ENCODE measurements at regions not wholly inside any gene's neighbourhood (a gene's known extent, or its start where the extent isn't known, plus 50 kb on each side); places are given as distances from the start of the nearest gene placed in this dataset.
"Not testable (repeated sequence)": the region's sequence is repeated elsewhere in the genome, so short reads cannot be mapped to it uniquely, and the experiment has no call there.

DNA sequence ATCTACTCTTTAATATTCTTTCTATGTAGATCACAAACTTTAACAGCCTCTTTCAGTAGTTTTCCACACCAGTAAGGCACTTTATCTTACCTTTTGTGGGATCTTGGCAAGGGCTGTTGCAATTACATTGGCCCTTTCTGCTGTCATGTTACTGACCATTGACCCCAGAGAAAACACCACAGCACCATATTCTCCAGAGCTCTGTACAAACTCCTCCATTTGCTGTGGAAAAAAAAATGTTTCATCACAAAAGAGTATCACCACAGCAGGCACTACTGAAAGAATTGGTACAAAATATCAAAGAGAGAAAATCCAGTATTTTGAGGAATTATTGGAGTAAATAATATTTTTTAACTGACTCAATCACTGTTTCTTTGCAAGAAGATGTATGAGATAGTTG is 62.3 kb upstream of the UGT2A3 start:
- not testable (repeated sequence) for H3K4me3 ChIP-seq (ENCODE audit: low read depth, low read length)

DNA sequence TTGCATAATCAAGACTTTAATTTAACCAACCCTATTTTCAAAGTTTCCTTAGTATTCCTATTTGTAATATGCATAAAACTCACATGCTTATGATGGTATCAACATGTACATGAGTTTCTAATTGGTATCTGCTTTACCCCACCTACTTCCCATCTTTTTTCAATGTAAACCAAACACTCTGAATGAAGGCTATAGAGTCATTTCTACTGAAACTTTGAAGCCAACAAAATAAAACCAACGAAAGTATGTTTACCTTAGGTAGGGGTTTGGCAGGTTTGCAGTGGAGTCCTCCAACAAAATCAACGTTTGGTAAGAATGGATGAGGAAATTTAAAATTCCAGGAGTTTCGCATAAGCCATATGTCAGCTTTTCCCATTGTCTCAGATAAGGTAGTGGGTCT is 66.4 kb upstream of the UGT2A3 start:
- H3K4me3 ChIP-seq (ENCODE audit: low read depth, low read length): not testable (repeated sequence)

DNA sequence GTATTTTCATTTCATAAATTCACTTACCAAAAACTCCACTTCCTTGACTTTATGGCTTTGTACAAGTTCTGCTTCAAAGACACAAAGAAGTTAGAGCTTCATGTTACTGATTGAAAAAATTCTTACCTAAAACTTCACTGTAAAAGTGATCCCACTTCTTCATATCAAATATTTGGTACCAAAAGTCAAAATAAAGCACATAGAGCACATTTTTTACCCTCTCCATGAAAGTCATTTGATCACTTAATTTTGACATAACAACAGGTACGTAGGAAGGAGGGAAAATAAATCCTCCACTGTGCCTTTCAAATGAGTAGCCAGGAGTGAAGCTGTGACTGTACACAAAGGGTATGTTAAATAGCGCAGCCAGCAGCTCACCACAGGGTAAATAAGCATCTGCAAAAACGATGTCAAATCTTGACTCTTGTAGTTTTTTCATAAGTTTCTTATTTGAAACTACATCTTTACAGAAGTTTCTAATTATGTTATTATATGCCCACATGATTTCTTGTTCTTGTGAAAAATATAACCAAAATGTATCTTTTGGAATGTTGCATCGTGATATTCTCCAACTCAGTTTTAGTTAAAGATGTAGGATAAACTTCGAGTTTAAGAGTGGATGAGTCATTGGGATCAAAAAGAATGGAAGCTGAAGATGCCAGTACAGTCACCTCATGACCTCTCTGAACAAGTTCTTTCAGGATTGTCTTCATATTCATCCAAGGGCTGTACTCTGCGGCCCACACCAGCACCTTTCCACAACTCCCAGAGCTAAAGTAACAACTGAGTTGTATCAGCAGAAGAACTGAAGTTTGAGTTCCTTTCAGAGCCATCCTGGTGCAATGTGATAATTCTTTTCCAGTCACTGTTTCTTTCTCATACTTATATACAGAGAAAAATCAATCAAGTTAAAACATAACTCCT is 68.2 kb upstream of the UGT2A3 start:
- not testable (repeated sequence) for H3K4me3 ChIP-seq (ENCODE audit: low read depth, low read length)

DNA sequence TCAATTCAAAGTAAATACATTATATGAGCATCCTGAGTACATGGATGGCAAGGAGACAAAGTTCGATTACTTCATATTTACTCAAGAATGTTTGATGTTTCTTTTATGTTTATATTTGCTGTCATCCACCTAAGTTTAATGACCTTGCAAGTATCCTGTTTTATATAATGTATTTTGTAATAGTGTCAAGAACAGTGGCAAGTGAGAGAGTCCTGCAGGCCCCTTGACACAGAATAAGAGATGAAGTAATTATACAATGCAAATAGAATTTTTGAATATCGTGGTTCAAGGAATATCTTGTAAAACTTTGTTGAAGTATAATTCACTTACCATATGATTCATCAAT is 68.8 kb upstream of the UGT2A3 start:
- not testable (repeated sequence) for H3K4me3 ChIP-seq (ENCODE audit: low read depth, low read length)

DNA sequence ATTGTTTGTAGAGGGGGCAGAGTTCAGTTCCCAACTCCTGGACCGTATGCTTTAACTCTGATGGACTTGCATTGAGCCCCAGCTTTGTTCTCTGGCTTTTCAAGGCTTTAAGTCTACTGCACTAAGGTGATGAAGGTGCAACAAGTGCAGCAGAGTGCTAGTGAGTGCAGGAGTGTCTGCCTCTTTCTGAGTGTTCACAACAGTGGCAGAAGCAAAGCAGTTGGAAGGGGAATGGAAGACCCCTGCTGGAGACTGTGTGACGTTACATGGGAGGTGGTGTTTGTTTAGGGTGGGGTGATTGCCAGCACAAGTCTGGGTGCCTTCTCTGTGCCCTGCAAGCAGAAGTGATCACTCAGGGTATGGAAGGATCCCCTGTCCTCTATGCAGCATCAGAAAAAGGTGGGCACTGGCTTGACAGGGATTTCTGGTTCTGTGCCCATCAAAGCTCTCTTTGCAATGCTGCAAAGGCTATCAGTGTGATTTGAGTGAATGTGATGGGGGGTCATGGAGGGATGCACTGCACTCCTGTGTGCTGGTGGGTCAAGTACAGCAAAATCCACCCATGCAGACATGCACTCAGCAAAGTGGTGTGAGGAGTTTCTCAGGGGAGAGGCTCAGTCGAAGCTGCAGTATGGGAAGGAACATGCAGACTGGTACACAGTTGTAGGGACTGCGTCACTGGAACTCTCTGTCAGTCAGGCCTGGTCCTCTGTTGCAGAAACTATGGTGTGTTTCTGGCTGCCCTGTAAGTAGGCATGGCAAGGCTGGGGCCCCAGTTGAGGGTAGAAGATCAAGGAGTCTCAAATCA is 70.9 kb upstream of the UGT2B7 start:
- no peak overlapping the region for H3K4me3 ChIP-seq (ENCODE audit: low read depth, low read length)
- TF ChIP-seq, protein P1, sequence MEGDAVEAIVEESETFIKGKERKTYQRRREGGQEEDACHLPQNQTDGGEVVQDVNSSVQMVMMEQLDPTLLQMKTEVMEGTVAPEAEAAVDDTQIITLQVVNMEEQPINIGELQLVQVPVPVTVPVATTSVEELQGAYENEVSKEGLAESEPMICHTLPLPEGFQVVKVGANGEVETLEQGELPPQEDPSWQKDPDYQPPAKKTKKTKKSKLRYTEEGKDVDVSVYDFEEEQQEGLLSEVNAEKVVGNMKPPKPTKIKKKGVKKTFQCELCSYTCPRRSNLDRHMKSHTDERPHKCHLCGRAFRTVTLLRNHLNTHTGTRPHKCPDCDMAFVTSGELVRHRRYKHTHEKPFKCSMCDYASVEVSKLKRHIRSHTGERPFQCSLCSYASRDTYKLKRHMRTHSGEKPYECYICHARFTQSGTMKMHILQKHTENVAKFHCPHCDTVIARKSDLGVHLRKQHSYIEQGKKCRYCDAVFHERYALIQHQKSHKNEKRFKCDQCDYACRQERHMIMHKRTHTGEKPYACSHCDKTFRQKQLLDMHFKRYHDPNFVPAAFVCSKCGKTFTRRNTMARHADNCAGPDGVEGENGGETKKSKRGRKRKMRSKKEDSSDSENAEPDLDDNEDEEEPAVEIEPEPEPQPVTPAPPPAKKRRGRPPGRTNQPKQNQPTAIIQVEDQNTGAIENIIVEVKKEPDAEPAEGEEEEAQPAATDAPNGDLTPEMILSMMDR (IDR thresholded peaks at IDR 0.05; ENCODE audit: low read depth, low read length): peak; percentile 27; the same call in 1 of the 2 replicates

DNA sequence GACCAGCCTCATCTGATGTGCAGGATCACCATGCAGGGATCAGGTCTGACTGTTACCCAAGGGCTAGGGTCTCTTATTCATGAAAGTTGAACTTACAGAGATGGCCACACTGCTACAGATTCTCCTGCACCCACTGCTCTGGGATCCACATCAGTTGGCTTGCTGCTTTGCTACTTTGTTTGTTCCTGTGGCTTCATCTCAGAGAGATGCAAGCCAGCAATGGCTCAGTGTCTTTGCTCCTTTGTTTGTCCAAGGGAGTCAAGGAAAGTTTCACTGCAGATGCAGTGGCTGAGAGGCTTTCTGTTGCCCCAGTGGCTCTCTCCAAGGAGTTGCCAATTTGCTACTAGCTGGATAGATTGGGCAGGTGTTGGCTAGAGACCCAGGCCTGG is 70.3 kb upstream of the UGT2B7 start:
- TF ChIP-seq, protein P1 (IDR thresholded peaks at IDR 0.05; ENCODE audit: low read depth, low read length): no peak
- H3K4me3 ChIP-seq (ENCODE audit: low read depth, low read length): no peak overlapping the region

DNA sequence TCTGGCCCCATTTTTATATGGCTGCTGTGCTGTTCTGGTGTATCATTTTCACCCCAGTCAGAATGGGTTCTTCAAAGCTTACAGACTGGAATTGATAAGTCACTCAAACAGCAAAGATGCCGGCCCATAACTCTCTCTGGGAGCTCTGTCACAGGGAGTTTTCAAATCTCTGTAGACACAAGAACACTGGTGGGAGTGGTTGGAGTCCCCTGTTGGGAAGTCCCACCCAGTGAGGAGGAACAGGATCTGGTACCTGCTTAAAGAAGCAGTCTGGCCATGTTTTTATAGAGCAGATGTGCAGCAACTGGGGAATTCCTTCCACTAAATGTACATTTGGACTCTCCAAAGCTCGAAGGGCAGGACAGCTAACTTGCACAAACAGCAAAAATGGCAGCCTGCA is 69.3 kb upstream of the UGT2B7 start:
- TF ChIP-seq, protein P1 (IDR thresholded peaks at IDR 0.05; ENCODE audit: low read depth, low read length): no peak
- no peak overlapping the region for H3K4me3 ChIP-seq (ENCODE audit: low read depth, low read length)

DNA sequence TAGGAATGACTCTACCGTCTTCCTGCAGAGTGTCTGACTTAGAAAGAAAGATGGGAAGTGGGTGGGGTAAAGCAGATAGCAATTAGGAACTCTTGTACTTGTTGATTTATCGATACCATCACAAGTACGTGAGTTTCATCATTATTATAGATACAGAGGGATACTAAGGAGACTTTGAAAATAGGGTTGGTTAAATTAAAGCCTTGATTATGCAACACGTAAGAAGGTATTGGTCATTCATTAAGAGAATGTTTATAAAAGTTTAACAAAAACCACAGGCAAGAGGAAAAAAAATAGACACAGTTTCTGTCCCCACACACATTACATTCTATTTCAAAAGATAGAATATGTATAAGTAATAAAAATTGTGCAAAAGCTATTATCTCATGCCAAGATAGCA is 65.9 kb upstream of the UGT2B7 start:
- TF ChIP-seq, protein P1 (IDR thresholded peaks at IDR 0.05; ENCODE audit: low read depth, low read length): no peak
- H3K4me3 ChIP-seq (ENCODE audit: low read depth, low read length): no peak overlapping the region

DNA sequence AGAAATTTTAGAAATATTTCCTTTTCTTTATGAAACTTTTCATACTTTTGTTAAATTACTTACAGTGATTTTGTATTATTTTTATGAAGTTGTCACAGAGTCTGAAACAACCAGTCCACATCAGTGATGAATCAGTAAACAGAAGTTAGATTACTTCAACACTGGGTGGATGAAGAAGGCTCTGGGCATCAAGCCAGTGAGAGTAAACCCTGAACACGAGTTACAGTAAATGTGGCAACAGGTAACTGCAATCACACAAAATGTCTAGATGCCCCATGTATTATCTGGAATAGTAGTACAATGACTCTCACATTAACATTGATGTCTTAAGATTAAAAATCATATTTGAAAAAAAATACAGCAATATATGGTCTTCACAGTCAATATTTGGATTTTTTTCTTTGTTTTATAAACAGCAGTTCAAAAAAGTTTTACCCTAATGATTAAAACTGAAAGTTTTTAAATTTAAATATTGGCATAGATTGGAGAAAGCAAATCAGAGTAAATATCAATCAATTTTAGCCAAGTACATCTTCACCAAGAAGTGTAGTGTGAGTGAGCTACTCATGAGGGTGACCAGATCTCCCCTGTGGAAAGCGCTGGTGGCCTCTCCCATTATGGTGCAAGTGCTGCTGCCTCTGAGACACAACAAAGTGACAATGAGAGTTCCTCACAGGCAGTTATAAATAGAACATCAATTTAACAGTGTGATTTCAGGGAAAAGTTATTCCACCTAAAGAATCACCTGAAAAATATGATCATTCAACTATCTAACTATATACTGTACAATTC is 63.2 kb upstream of the UGT2B7 start:
- H3K4me3 ChIP-seq (ENCODE audit: low read depth, low read length): no peak overlapping the region
- TF ChIP-seq, protein P1 (IDR thresholded peaks at IDR 0.05; ENCODE audit: low read depth, low read length): no peak

DNA sequence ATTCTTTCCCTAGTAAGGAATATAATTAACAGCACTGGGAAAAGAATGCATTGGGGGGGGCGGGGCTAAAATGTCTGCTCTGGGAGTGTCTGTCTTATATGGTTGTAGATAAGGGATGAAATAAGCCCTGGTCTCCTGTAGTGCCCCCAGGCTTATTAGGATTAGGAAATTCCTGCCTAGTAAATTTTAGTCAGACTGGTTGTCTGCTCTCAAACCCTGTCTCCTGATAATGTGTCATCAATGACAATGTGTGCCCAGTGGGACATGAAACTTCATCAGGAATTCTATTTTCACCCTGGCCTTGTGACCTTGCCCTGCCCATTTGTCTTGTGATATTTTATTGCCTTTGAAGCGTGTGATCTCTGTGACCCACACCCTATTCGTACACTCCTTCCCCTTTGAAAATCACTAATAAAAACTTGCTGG is 61.9 kb upstream of the UGT2B7 start:
- H3K4me3 ChIP-seq (ENCODE audit: low read depth, low read length): not testable (repeated sequence)
